Lung (tissue), 11 donors: ENCODE measurements at regions not wholly inside any gene's neighbourhood (a gene's known extent, or its start where the extent isn't known, plus 50 kb on each side); places are given as distances from the start of the nearest gene placed in this dataset.
"Not testable (repeated sequence)": the region's sequence is repeated elsewhere in the genome, so short reads cannot be mapped to it uniquely, and the experiment has no call there.

Experiments used
- ATAC-seq: fragments of 200-7000 bp; cut with Tn5 transposase; one replicate; pipeline ENCODE4 v1.9.1; 2020; ENCODE audit warnings: moderate number of reproducible peaks; ENCODE audit not compliant: insufficient read depth, low FRiP score
- DNase-seq, 3 donors: peaks; one replicate each; pipeline ENCODE4 v3.0.0-alpha.2; 2013 to 2017
- H3K27ac ChIP-seq, 2 donors: one replicate each; pipeline ENCODE4 v1.5.1; 2013; ENCODE audit warnings: mild to moderate bottlenecking in 2 of 2, moderate library complexity in 2 of 2, control low read depth in 1 of 2, inconsistent platforms in 1 of 2, low read depth in 1 of 2, low read length in 1 of 2
- H3K27me3 ChIP-seq, 3 donors: one replicate each; pipeline ENCODE4 v1.5.1; 2013; ENCODE audit warnings: low read length in 2 of 3; ENCODE audit not compliant: control insufficient read depth in 3 of 3, insufficient read depth in 3 of 3
- H3K36me3 ChIP-seq, 4 donors: one replicate each; pipeline ENCODE4 v1.5.1; 2013; ENCODE audit warnings: low read length in 4 of 4, mild to moderate bottlenecking in 1 of 4, moderate library complexity in 1 of 4; ENCODE audit not compliant: control insufficient read depth in 4 of 4, insufficient read depth in 4 of 4
- H3K4me1 ChIP-seq, 5 donors: one replicate each; pipeline ENCODE4 v1.5.1; 2013; ENCODE audit warnings: low read length in 5 of 5, mild to moderate bottlenecking in 2 of 5, moderate library complexity in 1 of 5; ENCODE audit not compliant: control insufficient read depth in 5 of 5, insufficient read depth in 5 of 5
- H3K4me3 ChIP-seq: one replicate; pipeline ENCODE4 v1.5.1; 2013; ENCODE audit warnings: mild to moderate bottlenecking, control low read depth, moderate library complexity
- H3K9ac ChIP-seq, 2 donors: one replicate each; pipeline ENCODE4 v1.5.1; 2013; ENCODE audit warnings: low read length in 2 of 2, control low read depth in 1 of 2; ENCODE audit not compliant: insufficient read depth in 1 of 2
- H3K9me3 ChIP-seq, 4 donors: one replicate each; pipeline ENCODE4 v1.5.1; 2013; ENCODE audit warnings: low read length in 3 of 4, mild to moderate bottlenecking in 1 of 4, moderate library complexity in 1 of 4; ENCODE audit not compliant: control insufficient read depth in 4 of 4, insufficient read depth in 3 of 4
- WGBS, 2 donors: extraction: QIAGEN DNeasy Blood & Tissue Kit; methylation state at CpG; one replicate each; pipeline ENCODE4 v1.1.7; 2013; 5-methylcytosine and 5-hydroxymethylcytosine counted together
- TF ChIP-seq, protein P1 (sequence below): IDR thresholded peaks from 2 replicates; pipeline ENCODE4 v1.5.1; 2012; ENCODE audit warnings: mild to moderate bottlenecking; ENCODE audit errors: control extremely low read depth, extremely low read depth
- donor health status: control.
- donor health status: control.
- donor health status: Bipolar disorder and iron deficiency.
- donor health status: healthy.
- donor health status: DM: yes; HTN: yes; CAD: no.

DNA sequence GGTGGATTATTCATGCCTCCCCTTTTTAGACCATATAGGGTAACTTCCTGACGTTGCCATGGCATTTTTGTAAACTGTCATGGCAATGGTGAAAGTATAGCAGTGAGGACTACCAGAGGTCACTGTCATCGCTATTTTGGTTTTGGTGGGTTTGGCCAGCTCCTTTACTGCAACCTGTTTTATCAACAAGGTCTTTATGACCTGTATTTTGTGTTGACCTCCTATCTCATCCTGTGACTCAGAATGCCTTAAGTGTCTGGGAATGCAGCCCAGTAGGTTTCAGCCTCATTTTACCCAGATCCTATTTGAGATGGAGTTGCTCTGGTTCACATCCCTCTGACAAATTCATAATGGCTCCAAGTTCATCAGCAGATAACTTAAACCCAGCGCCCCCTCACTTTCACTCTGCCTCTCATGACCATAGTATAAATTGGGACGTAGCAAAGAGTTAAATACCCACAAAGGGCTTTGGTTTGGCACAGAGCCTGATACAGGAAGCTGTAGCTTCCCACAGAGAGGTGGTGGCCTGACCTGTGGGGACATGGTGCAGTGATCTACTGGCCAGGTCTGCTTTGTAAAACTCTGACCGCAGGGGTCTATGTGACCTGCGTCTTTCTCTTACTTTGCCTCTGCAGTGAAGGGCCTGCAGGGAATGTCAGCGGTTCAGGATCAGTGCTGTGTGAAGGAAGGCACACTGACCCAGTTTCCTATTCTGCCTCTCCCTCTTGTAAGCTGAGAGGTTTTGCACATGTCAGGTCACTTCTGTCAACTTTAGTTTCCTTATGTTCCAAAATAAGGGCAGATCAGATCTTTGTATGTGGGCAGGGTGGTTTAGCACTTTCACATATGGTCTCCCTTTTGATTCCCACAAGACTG is 78.1 kb upstream of the ZNF644 start:
- H3K27me3 ChIP-seq: no peaks in the 10 kb centered on the region
- ATAC-seq (no peak), DNase-seq (peak in 1 of 3 donors; percentile 14)
- 38 to 55% methylated on average over 7 of the region's 7 CpGs for WGBS, 2 donors
- H3K4me3 ChIP-seq: no peak overlapping the region
- TF ChIP-seq, protein P1, sequence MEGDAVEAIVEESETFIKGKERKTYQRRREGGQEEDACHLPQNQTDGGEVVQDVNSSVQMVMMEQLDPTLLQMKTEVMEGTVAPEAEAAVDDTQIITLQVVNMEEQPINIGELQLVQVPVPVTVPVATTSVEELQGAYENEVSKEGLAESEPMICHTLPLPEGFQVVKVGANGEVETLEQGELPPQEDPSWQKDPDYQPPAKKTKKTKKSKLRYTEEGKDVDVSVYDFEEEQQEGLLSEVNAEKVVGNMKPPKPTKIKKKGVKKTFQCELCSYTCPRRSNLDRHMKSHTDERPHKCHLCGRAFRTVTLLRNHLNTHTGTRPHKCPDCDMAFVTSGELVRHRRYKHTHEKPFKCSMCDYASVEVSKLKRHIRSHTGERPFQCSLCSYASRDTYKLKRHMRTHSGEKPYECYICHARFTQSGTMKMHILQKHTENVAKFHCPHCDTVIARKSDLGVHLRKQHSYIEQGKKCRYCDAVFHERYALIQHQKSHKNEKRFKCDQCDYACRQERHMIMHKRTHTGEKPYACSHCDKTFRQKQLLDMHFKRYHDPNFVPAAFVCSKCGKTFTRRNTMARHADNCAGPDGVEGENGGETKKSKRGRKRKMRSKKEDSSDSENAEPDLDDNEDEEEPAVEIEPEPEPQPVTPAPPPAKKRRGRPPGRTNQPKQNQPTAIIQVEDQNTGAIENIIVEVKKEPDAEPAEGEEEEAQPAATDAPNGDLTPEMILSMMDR: no peak
- no peak overlapping the region for H3K27ac ChIP-seq
- no peaks in the 10 kb centered on the region for H3K4me1 ChIP-seq
- no peak overlapping the region for H3K9ac ChIP-seq
- no peaks in the 10 kb centered on the region for H3K9me3 ChIP-seq
- no peaks in the 10 kb centered on the region for H3K36me3 ChIP-seq

DNA sequence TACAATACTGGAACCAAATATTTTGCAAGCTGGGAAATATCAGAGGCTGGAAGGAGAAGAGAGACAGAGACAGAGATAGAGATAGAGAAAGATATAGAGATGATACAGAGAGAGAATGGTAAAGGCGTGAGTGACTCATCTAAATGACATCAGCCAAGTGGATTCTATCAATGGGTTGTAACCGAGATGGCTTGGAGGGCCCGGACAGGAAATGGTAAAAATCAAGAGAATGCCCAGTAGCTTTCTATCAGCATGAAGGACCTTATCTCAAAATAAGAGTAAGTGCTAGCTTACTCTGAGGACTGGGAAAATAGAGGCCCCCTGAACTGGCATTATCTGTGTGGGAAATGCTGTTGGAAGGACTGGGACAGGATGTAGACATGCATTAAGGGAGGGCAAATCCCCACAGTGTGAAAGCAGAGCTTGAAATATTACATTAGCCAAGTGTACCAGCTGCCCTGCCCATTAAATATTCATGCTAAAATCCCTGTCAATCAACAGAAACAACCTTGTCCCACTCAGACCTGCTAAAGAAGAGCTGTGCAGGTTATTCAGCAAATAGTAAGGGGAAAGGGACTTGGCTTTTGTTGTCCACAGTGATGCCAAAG is 76.6 kb upstream of the ZNF644 start:
- H3K27me3 ChIP-seq: no peaks in the 10 kb centered on the region
- no peaks in the 10 kb centered on the region for H3K4me1 ChIP-seq
- DNase-seq: no peak
- H3K9me3 ChIP-seq: no peaks in the 10 kb centered on the region
- no peak overlapping the region for H3K4me3 ChIP-seq
- no peak for ATAC-seq
- no peaks in the 10 kb centered on the region for H3K36me3 ChIP-seq
- H3K9ac ChIP-seq: no peak overlapping the region
- whole genome bisulfite sequencing, 2 donors: 65 to 84% methylated on average over 3 of the region's 3 CpGs
- no peak overlapping the region for H3K27ac ChIP-seq
- TF ChIP-seq, protein P1: no peak

DNA sequence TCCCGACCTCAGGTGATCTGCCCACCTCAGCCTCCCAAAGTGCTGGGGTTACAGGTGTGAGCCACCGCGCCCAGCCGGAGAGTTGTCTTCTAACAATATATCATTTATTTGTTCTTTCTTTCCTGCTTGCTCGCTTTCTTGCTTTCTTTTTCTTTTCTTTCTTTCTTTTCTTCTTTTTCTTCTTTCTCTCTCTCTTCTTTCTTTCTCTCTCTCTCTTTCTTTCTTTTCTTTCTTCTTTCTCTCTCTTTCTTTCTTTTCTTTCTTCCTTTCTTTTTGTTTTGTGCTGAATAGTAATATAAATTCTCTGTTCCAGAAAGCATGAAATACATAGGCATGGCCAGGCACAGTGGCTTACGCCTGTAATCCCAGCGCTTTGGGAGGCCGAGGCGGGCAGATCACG is 73.5 kb upstream of the ZNF644 start:
- WGBS, 2 donors: 93 to 95% methylated on average over 10 of the region's 10 CpGs
- not testable (repeated sequence) for H3K27me3 ChIP-seq, H3K36me3 ChIP-seq, H3K4me3 ChIP-seq, DNase-seq, H3K27ac ChIP-seq, H3K4me1 ChIP-seq, H3K9ac ChIP-seq, ATAC-seq, H3K9me3 ChIP-seq

DNA sequence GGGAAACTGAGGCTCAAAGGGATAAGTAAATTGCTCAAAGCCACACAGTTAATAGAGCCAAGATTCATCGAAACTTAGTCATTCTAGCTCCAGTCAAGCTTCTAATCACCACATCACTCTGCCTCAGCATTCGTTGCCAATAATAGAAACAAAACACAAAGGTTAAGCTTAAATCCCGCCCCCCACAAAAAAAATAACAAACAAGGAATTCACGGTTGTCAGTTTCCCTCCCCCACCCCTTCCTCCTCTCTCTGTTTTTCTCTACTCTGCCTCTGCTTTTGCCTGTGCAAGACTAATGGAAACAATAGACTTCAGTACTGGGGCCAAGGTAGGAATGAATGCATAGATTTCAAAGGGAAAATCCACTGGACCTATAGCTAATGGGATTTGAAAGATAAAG is 70.7 kb upstream of the ZNF644 start:
- peaks cover 0 to 2% (median 0%) of the 10 kb centered on the region in 5 donors for H3K4me1 ChIP-seq
- no peak overlapping the region for H3K27ac ChIP-seq
- no peaks in the 10 kb centered on the region for H3K9me3 ChIP-seq
- TF ChIP-seq, protein P1: no peak
- no peak for ATAC-seq
- H3K27me3 ChIP-seq: no peaks in the 10 kb centered on the region
- DNase-seq: no peak
- no peaks in the 10 kb centered on the region for H3K36me3 ChIP-seq
- H3K9ac ChIP-seq: no peak overlapping the region
- WGBS, 2 donors: 34 to 40% methylated on average over 4 of the region's 4 CpGs
- no peak overlapping the region for H3K4me3 ChIP-seq
